COR-L47 (cell line): ENCODE measurements at regions not wholly inside any gene's neighbourhood (a gene's known extent, or its start where the extent isn't known, plus 50 kb on each side); places are given as distances from the start of the nearest gene placed in this dataset.

Source experiments
- DNase-seq: peaks from one replicate; lab custom pipeline; 2025; lab: John Stamatoyannopoulos, UW

GRCh38 chr11:92477686-92478085 is 253.1 kb downstream of the FAT3 start:
- DNase-seq = no peak

- no peak for DNase-seq
Observed at GRCh38 chr11:92480499-92480898, 255.9 kb downstream of the FAT3 start.

- no peak for DNase-seq
Observed at GRCh38 chr11:92482492-92483060, 258.0 kb downstream of the FAT3 start.

- DNase-seq = no peak
Observed at GRCh38 chr11:92484570-92484969, 260.0 kb downstream of the FAT3 start.

- DNase-seq = no peak
Observed at GRCh38 chr11:92489826-92490399, 265.3 kb downstream of the FAT3 start.

- no peak for DNase-seq
Observed at GRCh38 chr11:92492372-92492771, 267.8 kb downstream of the FAT3 start.

- no peak for DNase-seq
Observed at GRCh38 chr11:92495107-92495793, 270.6 kb downstream of the FAT3 start.

GRCh38 chr11:92500453-92500852 is 275.8 kb downstream of the FAT3 start:
- no peak for DNase-seq

- DNase-seq = no peak
Observed at GRCh38 chr11:92501066-92501739, 276.6 kb downstream of the FAT3 start.

- DNase-seq = no peak
Observed at GRCh38 chr11:92504004-92504403, 279.4 kb downstream of the FAT3 start.

- DNase-seq = no peak
Observed at GRCh38 chr11:92504534-92504933, 279.9 kb downstream of the FAT3 start.

GRCh38 chr11:92505689-92506088 is 281.1 kb downstream of the FAT3 start:
- no peak for DNase-seq

GRCh38 chr11:92506809-92507336 is 282.3 kb downstream of the FAT3 start:
- no peak for DNase-seq

GRCh38 chr11:92510591-92510990 is 286.0 kb downstream of the FAT3 start:
- DNase-seq = no peak

GRCh38 chr11:92511522-92512203 is 287.0 kb downstream of the FAT3 start:
- DNase-seq = no peak

GRCh38 chr11:92512204-92512569 is 287.6 kb downstream of the FAT3 start:
- DNase-seq = no peak

- DNase-seq = no peak
Observed at GRCh38 chr11:92523611-92524010, 299.0 kb downstream of the FAT3 start.

GRCh38 chr11:92524542-92524941 is 299.9 kb downstream of the FAT3 start:
- no peak for DNase-seq

GRCh38 chr11:92527467-92527866 is 302.8 kb downstream of the FAT3 start:
- DNase-seq = no peak

GRCh38 chr11:92528001-92528400 is 303.4 kb downstream of the FAT3 start:
- DNase-seq = no peak

GRCh38 chr11:92531065-92531739 is 306.6 kb downstream of the FAT3 start:
- DNase-seq = no peak
